ENCODE measurements at regions not wholly inside any gene's neighbourhood (a gene's known extent, or its start where the extent isn't known, plus 50 kb on each side); places are given as distances from the start of the nearest gene placed in this dataset.

- FAIRE-seq (no peak), DNase-seq (ENCODE audit: low read depth) (no peak)
- H3K9ac ChIP-seq (ENCODE audit: low read length), result peak overlapping the region; percentile 20
- peaks cover 29% of the 10 kb centered on the region for H3K4me1 ChIP-seq (ENCODE audit: insufficient read depth, low read length)
- H3K9me3 ChIP-seq (ENCODE audit: insufficient read depth, low read depth, low read length), result no peaks in the 10 kb centered on the region
- H3K4me3 Mint-ChIP-seq (ENCODE audit: unreplicated experiment), result no peak overlapping the region
- peak overlapping the region; percentile 73 for H3K4me2 ChIP-seq (ENCODE audit: low read length)
- H3K9me3 Mint-ChIP-seq (ENCODE audit: unreplicated experiment), result no peaks in the 10 kb centered on the region
- H3K27me3 Mint-ChIP-seq (ENCODE audit: low read depth, unreplicated experiment), result no peaks in the 10 kb centered on the region
- peak overlapping the region; percentile 69 for H3K27ac Mint-ChIP-seq (ENCODE audit: unreplicated experiment)
- H3K27ac ChIP-seq (ENCODE audit: low read depth, low read length), result no peak overlapping the region
- TF ChIP-seq CTCF (IDR thresholded peaks at IDR 0.05; ENCODE audit: insufficient read depth, low read depth, low read length) (no peak), EZH2 (IDR thresholded peaks at IDR 0.05; ENCODE audit: insufficient read depth, low read length) (no peak)
- H3K4me1 Mint-ChIP-seq (ENCODE audit: low read depth, unreplicated experiment), result peaks cover 61% of the 10 kb centered on the region
- peaks cover 10% of the 10 kb centered on the region for H3K36me3 Mint-ChIP-seq (ENCODE audit: low read depth, unreplicated experiment)
- H4K20me1 ChIP-seq (ENCODE audit: insufficient read depth, low read length), result peaks cover 74% of the 10 kb centered on the region
- H2AFZ ChIP-seq (ENCODE audit: low read depth, low read length), result no peak overlapping the region
- H3K4me3 ChIP-seq (ENCODE audit: insufficient read depth, low read depth, low read length), result peak overlapping the region; percentile 40
- H3K79me2 ChIP-seq (ENCODE audit: insufficient read depth, low read length), result peaks cover 71% of the 10 kb centered on the region
- no peaks in the 10 kb centered on the region for H3K36me3 ChIP-seq (ENCODE audit: insufficient read depth, low read length)
- no peaks in the 10 kb centered on the region for H3K27me3 ChIP-seq (ENCODE audit: insufficient read depth, low read length)
Measured at GRCh38 chr2:120797421-120798221, 62.0 kb downstream of the GLI2 start.

- H3K4me2 ChIP-seq (ENCODE audit: low read length), result no peak overlapping the region
- no peak overlapping the region for H3K27ac ChIP-seq (ENCODE audit: low read depth, low read length)
- peaks cover 61% of the 10 kb centered on the region for H3K79me2 ChIP-seq (ENCODE audit: insufficient read depth, low read length)
- no peak overlapping the region for H2AFZ ChIP-seq (ENCODE audit: low read depth, low read length)
- peaks cover 10% of the 10 kb centered on the region for H3K36me3 Mint-ChIP-seq (ENCODE audit: low read depth, unreplicated experiment)
- no peaks in the 10 kb centered on the region for H3K9me3 ChIP-seq (ENCODE audit: insufficient read depth, low read depth, low read length)
- no peaks in the 10 kb centered on the region for H3K27me3 Mint-ChIP-seq (ENCODE audit: low read depth, unreplicated experiment)
- peaks cover 75% of the 10 kb centered on the region for H4K20me1 ChIP-seq (ENCODE audit: insufficient read depth, low read length)
- DNase-seq (ENCODE audit: low read depth), result no peak
- peaks cover 29% of the 10 kb centered on the region for H3K4me1 ChIP-seq (ENCODE audit: insufficient read depth, low read length)
- no peak overlapping the region for H3K9ac ChIP-seq (ENCODE audit: low read length)
- no peak overlapping the region for H3K4me3 ChIP-seq (ENCODE audit: insufficient read depth, low read depth, low read length)
- H3K27ac Mint-ChIP-seq (ENCODE audit: unreplicated experiment), result peak overlapping the region; percentile 69
- H3K27me3 ChIP-seq (ENCODE audit: insufficient read depth, low read length), result no peaks in the 10 kb centered on the region
- H3K4me1 Mint-ChIP-seq (ENCODE audit: low read depth, unreplicated experiment), result peaks cover 60% of the 10 kb centered on the region
- no peak overlapping the region for H3K4me3 Mint-ChIP-seq (ENCODE audit: unreplicated experiment)
- H3K36me3 ChIP-seq (ENCODE audit: insufficient read depth, low read length), result no peaks in the 10 kb centered on the region
- TF ChIP-seq CTCF (IDR thresholded peaks at IDR 0.05; ENCODE audit: insufficient read depth, low read depth, low read length), result no peak
- no peak for TF ChIP-seq EZH2 (IDR thresholded peaks at IDR 0.05; ENCODE audit: insufficient read depth, low read length)
- no peak for FAIRE-seq
- H3K9me3 Mint-ChIP-seq (ENCODE audit: unreplicated experiment), result no peaks in the 10 kb centered on the region
Measured at GRCh38 chr2:120798567-120799247, 63.0 kb downstream of the GLI2 start.
